Trophoblast cell (in vitro differentiated cells and primary cell): ENCODE measurements at regions not wholly inside any gene's neighbourhood (a gene's known extent, or its start where the extent isn't known, plus 50 kb on each side); places are given as distances from the start of the nearest gene placed in this dataset.
A peak's percentile ranks its signal among the peaks of the same experiment; 100 is the strongest.

Experiments used
- DNase-seq, 2 donors: peaks; one replicate each; pipeline ENCODE4 v3.0.0-alpha.2; 2016
- H2AFZ ChIP-seq: 2 replicates; pipeline ENCODE4 v1.6.1; 2013; ENCODE audit warnings: low read length, moderate library complexity, mild to moderate bottlenecking; ENCODE audit not compliant: insufficient read depth, poor library complexity
- H2AK5ac ChIP-seq: 2 replicates; pipeline ENCODE4 v1.6.1; 2013; ENCODE audit warnings: mild to moderate bottlenecking, low read length
- H2BK120ac ChIP-seq: 2 replicates; pipeline ENCODE4 v1.6.1; 2013; ENCODE audit warnings: low read length, mild to moderate bottlenecking, moderate library complexity; ENCODE audit not compliant: insufficient read depth, poor library complexity
- H2BK12ac ChIP-seq: 2 replicates; pipeline ENCODE4 v1.6.1; 2013; ENCODE audit warnings: mild to moderate bottlenecking, low read length, moderate library complexity
- H2BK5ac ChIP-seq: 2 replicates; pipeline ENCODE4 v1.6.1; 2013; ENCODE audit warnings: low read length, low read depth, moderate library complexity, mild to moderate bottlenecking; ENCODE audit not compliant: poor library complexity
- H3K14ac ChIP-seq: 2 replicates; pipeline ENCODE4 v1.6.1; 2013; ENCODE audit warnings: mild to moderate bottlenecking, low read length
- H3K18ac ChIP-seq: 2 replicates; pipeline ENCODE4 v1.6.1; 2013; ENCODE audit warnings: mild to moderate bottlenecking, low read length
- H3K23ac ChIP-seq: 2 replicates; pipeline ENCODE4 v1.6.1; 2013; ENCODE audit warnings: low read length
- H3K27ac ChIP-seq: 2 replicates; pipeline ENCODE4 v1.5.1; 2013; ENCODE audit warnings: low read depth, mild to moderate bottlenecking, inconsistent platforms, low read length, moderate library complexity
- H3K27me3 ChIP-seq: 2 replicates; pipeline ENCODE4 v1.6.1; 2013; ENCODE audit warnings: inconsistent platforms, mild to moderate bottlenecking, low read length, moderate library complexity; ENCODE audit not compliant: insufficient read depth
- H3K36me3 ChIP-seq, 2 experiments: 1 replicate in 1 of 2; 2 replicates in 1 of 2; pipeline ENCODE4 v1.6.1; 2013; ENCODE audit warnings: low read length in 2 of 2, mild to moderate bottlenecking in 2 of 2, moderate library complexity in 1 of 2; ENCODE audit not compliant: insufficient read depth in 2 of 2, control insufficient read depth in 1 of 2
- H3K4ac ChIP-seq: 2 replicates; pipeline ENCODE4 v1.6.1; 2013; ENCODE audit warnings: low read depth, mild to moderate bottlenecking, low read length, moderate library complexity
- H3K4me1 ChIP-seq, 2 experiments: 1 replicate in 1 of 2; 2 replicates in 1 of 2; pipeline ENCODE4 v1.6.1; 2013; ENCODE audit warnings: low read length in 2 of 2, mild to moderate bottlenecking in 2 of 2, moderate library complexity in 1 of 2; ENCODE audit not compliant: insufficient read depth in 2 of 2, control insufficient read depth in 1 of 2
- H3K4me2 ChIP-seq: 2 replicates; pipeline ENCODE4 v1.6.1; 2013; ENCODE audit warnings: inconsistent platforms, mild to moderate bottlenecking, low read length, moderate library complexity
- H3K4me3 ChIP-seq: 2 replicates; pipeline ENCODE4 v1.5.1; 2013; ENCODE audit warnings: mild to moderate bottlenecking, low read depth, low read length, inconsistent platforms
- H3K79me1 ChIP-seq: one replicate; pipeline ENCODE4 v1.6.1; 2013; ENCODE audit warnings: low read length
- H3K79me2 ChIP-seq: 2 replicates; pipeline ENCODE4 v1.6.1; 2013; ENCODE audit warnings: low read length, mild to moderate bottlenecking; ENCODE audit not compliant: control insufficient read depth, insufficient read depth, poor library complexity
- H3K9ac ChIP-seq: 2 replicates; pipeline ENCODE4 v1.6.1; 2013; ENCODE audit warnings: mild to moderate bottlenecking, low read length
- H3K9me3 ChIP-seq: 2 replicates; pipeline ENCODE4 v1.6.1; 2013; ENCODE audit warnings: low read depth, mild to moderate bottlenecking, control low read depth, inconsistent platforms, low read length; ENCODE audit not compliant: insufficient read depth
- H4K12ac ChIP-seq: 2 replicates; pipeline ENCODE4 v1.6.1; 2013; ENCODE audit warnings: low read depth, mild to moderate bottlenecking, low read length, moderate library complexity
- H4K8ac ChIP-seq: 2 replicates; pipeline ENCODE4 v1.6.1; 2013; ENCODE audit warnings: low read depth, mild to moderate bottlenecking, low read length, moderate library complexity
- H4K91ac ChIP-seq: one replicate; pipeline ENCODE4 v1.6.1; 2013; ENCODE audit warnings: low read depth, mild to moderate bottlenecking, low read length, moderate library complexity
- WGBS: extraction: QIAGEN DNeasy Blood & Tissue Kit; methylation state at CpG from one replicate; pipeline ENCODE4 v1.1.7; 2013; ENCODE audit warnings: missing lambda C conversion rate; ENCODE audit not compliant: insufficient read length, insufficient coverage; ENCODE audit errors: extremely low coverage; 5-methylcytosine and 5-hydroxymethylcytosine counted together

GRCh38 chr20:53706466-53707370 lies 113.1 kb upstream of the ZNF217 start:
- Histone ChIP-seq H3K9ac (no peak overlapping the region), H3K4me2 (no peak overlapping the region), H3K27me3 (no peaks in the 10 kb centered on the region), H3K79me2 (no peaks in the 10 kb centered on the region), H3K4me3 (no peak overlapping the region), H3K23ac (no peak overlapping the region), H2AFZ (no peak overlapping the region), H3K4me1 (peaks cover 3 to 6% of the 10 kb centered on the region in 2 experiments), H3K4ac (no peak overlapping the region), H3K36me3 (no peaks in the 10 kb centered on the region), H2BK12ac (no peak overlapping the region), H4K8ac (no peak overlapping the region), H3K79me1 (peaks cover 3% of the 10 kb centered on the region), H3K14ac (no peak overlapping the region), H4K91ac (no peak overlapping the region), H3K18ac (no peak overlapping the region), H3K27ac (no peak overlapping the region), H2AK5ac (no peak overlapping the region), H2BK120ac (no peak overlapping the region), H2BK5ac (no peak overlapping the region), H3K9me3 (no peaks in the 10 kb centered on the region), H4K12ac (no peak overlapping the region)
- no peak for DNase-seq
- WGBS: no CpG with 5 or more reads among the region's 6 CpGs

GRCh38 chr20:53706008-53706465 lies 112.4 kb upstream of the ZNF217 start:
- H3K79me2 ChIP-seq: no peaks in the 10 kb centered on the region
- H3K79me1 ChIP-seq: no peaks in the 10 kb centered on the region
- H2AFZ ChIP-seq: no peak overlapping the region
- H3K14ac ChIP-seq: no peak overlapping the region
- peaks cover 0 to 3% of the 10 kb centered on the region in 2 experiments for H3K4me1 ChIP-seq
- no peak overlapping the region for H3K4ac ChIP-seq
- DNase-seq: peak in 1 of 2 donors; percentile 62
- no CpG with 5 or more reads among the region's 2 CpGs for WGBS
- H4K12ac ChIP-seq: no peak overlapping the region
- H3K4me2 ChIP-seq: no peak overlapping the region
- H3K9me3 ChIP-seq: no peaks in the 10 kb centered on the region
- H3K9ac ChIP-seq: no peak overlapping the region
- no peak overlapping the region for H4K91ac ChIP-seq
- H2AK5ac ChIP-seq: no peak overlapping the region
- no peak overlapping the region for H3K4me3 ChIP-seq
- H3K27ac ChIP-seq: no peak overlapping the region
- no peak overlapping the region for H3K18ac ChIP-seq
- no peak overlapping the region for H2BK5ac ChIP-seq
- H3K23ac ChIP-seq: no peak overlapping the region
- no peak overlapping the region for H4K8ac ChIP-seq
- H3K27me3 ChIP-seq: no peaks in the 10 kb centered on the region
- no peak overlapping the region for H2BK12ac ChIP-seq
- H2BK120ac ChIP-seq: no peak overlapping the region
- no peaks in the 10 kb centered on the region for H3K36me3 ChIP-seq

- H2AK5ac ChIP-seq: no peak overlapping the region
- no peak for DNase-seq
- no peak overlapping the region for H3K23ac ChIP-seq
- H4K12ac ChIP-seq: no peak overlapping the region
- peak overlapping the region; percentile 6 for H4K91ac ChIP-seq
- H3K27me3 ChIP-seq: no peaks in the 10 kb centered on the region
- H3K18ac ChIP-seq: no peak overlapping the region
- H3K79me2 ChIP-seq: no peaks in the 10 kb centered on the region
- no peak overlapping the region for H2AFZ ChIP-seq
- H2BK12ac ChIP-seq: no peak overlapping the region
- H4K8ac ChIP-seq: no peak overlapping the region
- no peak overlapping the region for H3K4me2 ChIP-seq
- WGBS: no CpG with 5 or more reads among the region's 10 CpGs
- H3K79me1 ChIP-seq: no peaks in the 10 kb centered on the region
- H2BK120ac ChIP-seq: peak overlapping the region; percentile 22
- H3K36me3 ChIP-seq: no peaks in the 10 kb centered on the region
- no peak overlapping the region for H2BK5ac ChIP-seq
- H3K4ac ChIP-seq: no peak overlapping the region
- H3K14ac ChIP-seq: no peak overlapping the region
- no peak overlapping the region for H3K9ac ChIP-seq
- no peaks in the 10 kb centered on the region for H3K9me3 ChIP-seq
- no peak overlapping the region for H3K4me3 ChIP-seq
- H3K27ac ChIP-seq: no peak overlapping the region
- H3K4me1 ChIP-seq: no peaks in the 10 kb centered on the region
These were observed 109.0 kb upstream of the ZNF217 start for GRCh38 chr20:53702617-53703016.

- Histone ChIP-seq H3K18ac (no peak overlapping the region), H3K27ac (no peak overlapping the region), H3K4me1 (no peaks in the 10 kb centered on the region), H3K23ac (no peak overlapping the region), H3K79me2 (no peaks in the 10 kb centered on the region), H4K8ac (no peak overlapping the region), H3K9ac (no peak overlapping the region), H3K9me3 (no peaks in the 10 kb centered on the region), H3K14ac (no peak overlapping the region), H2BK120ac (no peak overlapping the region), H3K4ac (no peak overlapping the region), H4K12ac (no peak overlapping the region), H3K27me3 (no peaks in the 10 kb centered on the region), H2AFZ (no peak overlapping the region), H3K79me1 (no peaks in the 10 kb centered on the region), H4K91ac (no peak overlapping the region), H3K4me2 (no peak overlapping the region), H2BK12ac (no peak overlapping the region), H2BK5ac (no peak overlapping the region), H2AK5ac (no peak overlapping the region), H3K36me3 (no peaks in the 10 kb centered on the region), H3K4me3 (no peak overlapping the region)
- no peak for DNase-seq
These were observed 106.3 kb upstream of the ZNF217 start for GRCh38 chr20:53699906-53700305.
